HG02678 (cell line): ENCODE measurements at regions not wholly inside any gene's neighbourhood (a gene's known extent, or its start where the extent isn't known, plus 50 kb on each side); places are given as distances from the start of the nearest gene placed in this dataset.
"Not testable (repeated sequence)": the region's sequence is repeated elsewhere in the genome, so short reads cannot be mapped to it uniquely, and the experiment has no call there.

Experiments
- ATAC-seq: cut with Tn5 transposase; IDR thresholded peaks from one replicate; pipeline ENCODE4 v1.9.1; 2021; ENCODE audit warnings: mild to moderate bottlenecking, moderate library complexity; ENCODE audit not compliant: unreplicated experiment

GRCh38 chr3:5348229-5348902 lies 160.9 kb downstream of the EDEM1 start:
- ATAC-seq, result no peak

GRCh38 chr3:5349343-5349742 lies 161.8 kb downstream of the EDEM1 start:
- no peak for ATAC-seq

- ATAC-seq, result no peak
Measured at GRCh38 chr3:5357089-5357488, 169.6 kb downstream of the EDEM1 start.

GRCh38 chr3:5358911-5359310 lies 171.4 kb downstream of the EDEM1 start:
- no peak for ATAC-seq

- ATAC-seq, result no peak
Measured at GRCh38 chr3:5360453-5360852, 172.9 kb downstream of the EDEM1 start.

- no peak for ATAC-seq
Measured at GRCh38 chr3:5366746-5367145, 179.2 kb downstream of the EDEM1 start.

- not testable (repeated sequence) for ATAC-seq
Measured at GRCh38 chr3:5371555-5371954, 184.0 kb downstream of the EDEM1 start.

- ATAC-seq, result no peak
Measured at GRCh38 chr3:5376761-5377160, 189.3 kb downstream of the EDEM1 start.

GRCh38 chr3:5379266-5379665 lies 191.8 kb downstream of the EDEM1 start:
- ATAC-seq, result not testable (repeated sequence)

- not testable (repeated sequence) for ATAC-seq
Measured at GRCh38 chr3:5383486-5384263, 196.2 kb downstream of the EDEM1 start.

- ATAC-seq, result no peak
Measured at GRCh38 chr3:5384557-5385236, 197.2 kb downstream of the EDEM1 start.

GRCh38 chr3:5388091-5388490 lies 200.6 kb downstream of the EDEM1 start:
- ATAC-seq, result no peak

- ATAC-seq, result no peak
Measured at GRCh38 chr3:5389057-5389456, 201.6 kb downstream of the EDEM1 start.

- peak; percentile 48 for ATAC-seq
Measured at GRCh38 chr3:5390221-5390620, 202.7 kb downstream of the EDEM1 start.

- peak; percentile 9 for ATAC-seq
Measured at GRCh38 chr3:5390936-5391625, 203.6 kb downstream of the EDEM1 start.

- ATAC-seq, result no peak
Measured at GRCh38 chr3:5401002-5401401, 213.5 kb downstream of the EDEM1 start.

- no peak for ATAC-seq
Measured at GRCh38 chr3:5404718-5405117, 217.2 kb downstream of the EDEM1 start.

GRCh38 chr3:5411786-5412185 lies 224.3 kb downstream of the EDEM1 start:
- ATAC-seq, result no peak

GRCh38 chr3:5423076-5423475 lies 235.6 kb downstream of the EDEM1 start:
- no peak for ATAC-seq

GRCh38 chr3:5423523-5423922 lies 236.0 kb downstream of the EDEM1 start:
- no peak for ATAC-seq

GRCh38 chr3:5425371-5425770 lies 237.9 kb downstream of the EDEM1 start:
- no peak for ATAC-seq
